GM12878 (cell line): ENCODE measurements at regions not wholly inside any gene's neighbourhood (a gene's known extent, or its start where the extent isn't known, plus 50 kb on each side); places are given as distances from the start of the nearest gene placed in this dataset.

ENCODE experiments used
- ATAC-seq: fragments of 200-7000 bp; cut with Tn5 transposase; 3 replicates; pipeline ENCODE4 v1.9.1; 2020; ENCODE audit warnings: mild to moderate bottlenecking, moderate library complexity
- BruUV-seq: library from RNA; stranded (reverse); fragments of 400-500 nt; replicated peaks from 2 replicates; lab custom pipeline; 2021; lab: Mats Ljungman, UMichigan
- CTCF ChIA-PET: fragments of 300-600 bp; sonication (Branson Sonifier 250); formaldehyde crosslinking; extraction: SDS; loops from one replicate; lab custom pipeline; 2021; ENCODE audit warnings: inconsistent platforms; lab: Yijun Ruan, JAX
- POLR2A ChIA-PET: fragments of 350-600 bp; formaldehyde crosslinking; extraction: SDS; loops from one replicate; lab custom pipeline; 2021; ENCODE audit warnings: inconsistent platforms; lab: Charles Lee
- RAD21 ChIA-PET: fragments of 300-600 bp; sonication (Branson Sonifier 250); formaldehyde crosslinking; loops from one replicate; lab custom pipeline; 2023; ENCODE audit warnings: antibody characterized with exemption; ENCODE audit not compliant: unreplicated experiment; lab: Charles Lee
- SMC1A ChIA-PET: fragments of 300-600 bp; sonication (Branson Sonifier 250); formaldehyde crosslinking; loops from one replicate; lab custom pipeline; 2023; ENCODE audit not compliant: unreplicated experiment, uncharacterized antibody; lab: Charles Lee
- DNase-seq: peaks from one replicate; pipeline ENCODE4 v3.0.0-alpha.2; 2011; ENCODE audit warnings: low read depth, low spot score
- FAIRE-seq: peaks from 3 replicates; lab custom pipeline; 2011; peaks lifted over from hg19 to GRCh38; lab: Jason Lieb, UNC
- H2AFZ ChIP-seq: 2 replicates; pipeline ENCODE4 v1.6.0; 2011; ENCODE audit warnings: low read depth, low read length, control low read depth; ENCODE audit not compliant: control insufficient read depth
- H3K27ac ChIP-seq: 2 replicates; pipeline ENCODE4 v1.5.1; 2011; ENCODE audit warnings: control low read depth; ENCODE audit not compliant: control insufficient read depth, insufficient read depth
- H3K27me3 ChIP-seq, 2 experiments: replicated peaks in 1 of 2; 2 replicates each; pipeline versions ENCODE4 v1.6.0 to v1.6.1; 2011; ENCODE audit warnings: low read length in 1 of 2; ENCODE audit not compliant: control insufficient read depth in 2 of 2, insufficient read depth in 2 of 2
- H3K36me3 ChIP-seq, 2 experiments: 2 replicates each; pipeline ENCODE4 v1.5.1; 2011; ENCODE audit warnings: low read length in 1 of 2; ENCODE audit not compliant: control insufficient read depth in 2 of 2, insufficient read depth in 2 of 2
- H3K4me1 ChIP-seq: 2 replicates; pipeline ENCODE4 v1.6.1; 2011; ENCODE audit warnings: mild to moderate bottlenecking, low read length, moderate library complexity, mixed read lengths; ENCODE audit not compliant: control insufficient read depth, insufficient read depth
- H3K4me2 ChIP-seq: 2 replicates; pipeline ENCODE4 v1.6.0; 2011; ENCODE audit warnings: control low read depth; ENCODE audit not compliant: control insufficient read depth, insufficient read depth
- H3K4me3 ChIP-seq: fragments of 200-600 bp; sonication (generic); 2 replicates; pipeline ENCODE4 v1.5.1; 2016
- H3K79me2 ChIP-seq: 2 replicates; pipeline ENCODE4 v1.6.0; 2011; ENCODE audit warnings: low read length; ENCODE audit not compliant: control insufficient read depth, insufficient read depth
- H3K9ac ChIP-seq: 2 replicates; pipeline ENCODE4 v1.8.0; 2011; ENCODE audit warnings: low read length, control low read depth, mixed read lengths; ENCODE audit not compliant: control insufficient read depth, insufficient read depth
- H3K9me3 ChIP-seq: replicated peaks from 3 replicates; pipeline ENCODE4 v1.5.1; 2011; ENCODE audit warnings: mild to moderate bottlenecking, low read length; ENCODE audit not compliant: control insufficient read depth, insufficient read depth
- H4K20me1 ChIP-seq: 2 replicates; pipeline ENCODE4 v1.6.0; 2011; ENCODE audit not compliant: control insufficient read depth, insufficient read depth
- CBFB ChIP-seq: IDR thresholded peaks from 2 replicates; pipeline ENCODE4 v1.6.1; 2016; ENCODE audit warnings: antibody characterized with exemption, low read depth
- CHD4 ChIP-seq: fragments of 200-600 bp; sonication (generic); IDR thresholded peaks from 2 replicates; pipeline ENCODE4 v1.6.1; 2016; ENCODE audit warnings: mild to moderate bottlenecking
- EP300 ChIP-seq, 2 experiments: fragments of 150-350 bp in 1 of 2; IDR thresholded peaks; 2 replicates each; pipeline ENCODE4 v1.6.1; 2011 to 2012; ENCODE audit warnings: low read depth in 2 of 2, low read length in 2 of 2, borderline replicate concordance in 1 of 2, improper control_type of control experiment in 1 of 2, inconsistent platforms in 1 of 2; ENCODE audit not compliant: control insufficient read depth in 1 of 2
- NBN ChIP-seq: fragments of 450-650 bp; IDR thresholded peaks from 2 replicates; pipeline ENCODE4 v1.6.1; 2016
- RAD21 ChIP-seq: IDR thresholded peaks from 2 replicates; pipeline ENCODE4 v1.6.1; 2011; ENCODE audit warnings: mild to moderate bottlenecking, low read depth, low read length, moderate library complexity; ENCODE audit not compliant: insufficient read depth
- SMC3 ChIP-seq: IDR thresholded peaks from 2 replicates; pipeline ENCODE4 v1.6.1; 2011; ENCODE audit warnings: low read length, improper control_type of control experiment, borderline replicate concordance
- ZBED1 ChIP-seq: IDR thresholded peaks from 2 replicates; pipeline ENCODE4 v1.6.1; 2016; ENCODE audit warnings: borderline replicate concordance
- WGBS: methylation state at CpG from one replicate; pipeline ENCODE4 v1.1.6; 2016; ENCODE audit warnings: low lambda C conversion rate; ENCODE audit not compliant: insufficient replicate concordance, insufficient coverage; ENCODE audit errors: missing lambda C conversion rate; 5-methylcytosine and 5-hydroxymethylcytosine counted together
- in situ Hi-C: fragments of 300-500 bp; cut with MboI; formaldehyde crosslinking; loops from 9 replicates; pipeline ENCODE4 v1.14.3; 2018; ENCODE audit warnings: mixed read lengths
- intact Hi-C: fragments of 100-400 bp; cut with micrococcal nuclease; formaldehyde crosslinking; loops from one replicate; pipeline ENCODE4 v1.14.2; 2022; ENCODE audit not compliant: unreplicated experiment
- TF ChIP-seq, protein P1 (sequence below): fragments of 150-350 bp; IDR thresholded peaks from 2 replicates; pipeline ENCODE4 v1.6.1; 2016; ENCODE audit warnings: low read depth, low read length

DNA sequence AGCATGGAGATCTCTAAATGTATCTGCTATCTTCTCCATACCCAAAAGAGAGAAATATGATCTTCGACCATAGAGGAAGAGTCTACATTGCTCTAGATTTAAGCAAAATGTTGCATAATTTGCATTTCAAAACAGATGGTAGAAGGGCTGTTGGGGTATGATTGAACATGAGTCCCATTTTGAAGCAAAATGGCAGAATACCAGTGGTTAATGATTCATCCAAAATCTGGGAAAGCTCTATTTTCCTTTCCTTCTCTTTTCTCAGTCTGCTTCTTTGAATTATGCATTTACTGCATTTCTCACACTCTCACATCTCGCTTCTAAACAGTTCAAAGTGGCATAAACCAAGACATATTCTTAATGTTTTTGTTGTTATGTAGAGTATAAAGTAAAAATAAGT is 178.5 kb downstream of the MACC1 start:
- ChIA-PET SMC1A (no interaction called here), RAD21 (no interaction called here), POLR2A (no interaction called here), CTCF (no interaction called here)
- Histone ChIP-seq H3K4me2 (no peak overlapping the region), H3K36me3 (no peaks in the 10 kb centered on the region; a peak in 1 of 4 replicates), H2AFZ (no peak overlapping the region), H3K9me3 (no peaks in the 10 kb centered on the region), H3K4me1 (no peaks in the 10 kb centered on the region), H3K79me2 (no peaks in the 10 kb centered on the region), H3K27ac (no peak overlapping the region), H3K4me3 (no peak overlapping the region), H4K20me1 (no peaks in the 10 kb centered on the region), H3K9ac (no peak overlapping the region), H3K27me3 (no peaks in the 10 kb centered on the region)
- BruUV-seq: no TSS peak
- in situ Hi-C loops: no loop called here
- DNase-seq: no peak
- no peak for FAIRE-seq
- intact Hi-C loops: no loop called here
- 31% methylated on average over 2 of the region's 2 CpGs for WGBS
- no peak for ATAC-seq
- no peak for TF ChIP-seq ZBED1
- TF ChIP-seq, protein P1, sequence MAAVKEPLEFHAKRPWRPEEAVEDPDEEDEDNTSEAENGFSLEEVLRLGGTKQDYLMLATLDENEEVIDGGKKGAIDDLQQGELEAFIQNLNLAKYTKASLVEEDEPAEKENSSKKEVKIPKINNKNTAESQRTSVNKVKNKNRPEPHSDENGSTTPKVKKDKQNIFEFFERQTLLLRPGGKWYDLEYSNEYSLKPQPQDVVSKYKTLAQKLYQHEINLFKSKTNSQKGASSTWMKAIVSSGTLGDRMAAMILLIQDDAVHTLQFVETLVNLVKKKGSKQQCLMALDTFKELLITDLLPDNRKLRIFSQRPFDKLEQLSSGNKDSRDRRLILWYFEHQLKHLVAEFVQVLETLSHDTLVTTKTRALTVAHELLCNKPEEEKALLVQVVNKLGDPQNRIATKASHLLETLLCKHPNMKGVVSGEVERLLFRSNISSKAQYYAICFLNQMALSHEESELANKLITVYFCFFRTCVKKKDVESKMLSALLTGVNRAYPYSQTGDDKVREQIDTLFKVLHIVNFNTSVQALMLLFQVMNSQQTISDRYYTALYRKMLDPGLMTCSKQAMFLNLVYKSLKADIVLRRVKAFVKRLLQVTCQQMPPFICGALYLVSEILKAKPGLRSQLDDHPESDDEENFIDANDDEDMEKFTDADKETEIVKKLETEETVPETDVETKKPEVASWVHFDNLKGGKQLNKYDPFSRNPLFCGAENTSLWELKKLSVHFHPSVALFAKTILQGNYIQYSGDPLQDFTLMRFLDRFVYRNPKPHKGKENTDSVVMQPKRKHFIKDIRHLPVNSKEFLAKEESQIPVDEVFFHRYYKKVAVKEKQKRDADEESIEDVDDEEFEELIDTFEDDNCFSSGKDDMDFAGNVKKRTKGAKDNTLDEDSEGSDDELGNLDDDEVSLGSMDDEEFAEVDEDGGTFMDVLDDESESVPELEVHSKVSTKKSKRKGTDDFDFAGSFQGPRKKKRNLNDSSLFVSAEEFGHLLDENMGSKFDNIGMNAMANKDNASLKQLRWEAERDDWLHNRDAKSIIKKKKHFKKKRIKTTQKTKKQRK: no peak

DNA sequence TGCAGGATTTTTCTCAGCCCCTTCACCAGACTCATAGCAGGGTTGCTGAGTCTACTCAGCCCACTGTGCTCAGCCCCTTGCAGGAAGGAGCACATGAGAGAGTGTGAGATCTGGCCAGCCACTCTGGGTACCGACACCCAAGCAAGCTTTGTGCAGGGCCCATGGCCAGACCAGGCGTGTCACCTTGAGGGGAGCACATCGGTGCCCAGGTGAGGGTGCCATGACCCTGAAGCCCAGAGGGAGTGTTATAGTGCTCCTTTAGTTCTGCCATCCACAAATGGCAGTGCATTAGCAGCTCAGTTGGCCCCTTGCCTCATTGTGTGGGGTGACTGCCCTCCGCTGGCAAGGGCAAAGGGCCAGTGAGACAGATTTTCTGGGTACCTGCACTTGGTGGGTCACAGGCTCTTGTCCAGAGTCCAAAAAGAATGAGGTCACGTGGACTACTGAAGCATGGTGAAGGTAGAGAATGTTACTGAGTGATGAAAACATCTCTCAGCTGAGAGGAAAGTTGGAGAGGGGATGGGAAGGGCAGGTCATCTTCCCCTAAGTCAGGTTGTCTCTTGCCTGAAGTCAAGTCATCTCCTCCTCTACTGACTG is 181.8 kb downstream of the MACC1 start:
- Histone ChIP-seq H3K9ac (no peak overlapping the region), H3K36me3 (no peaks in the 10 kb centered on the region; a peak in 1 of 4 replicates), H3K27me3 (no peaks in the 10 kb centered on the region), H2AFZ (no peak overlapping the region), H3K27ac (no peak overlapping the region), H3K4me2 (no peak overlapping the region), H3K4me3 (no peak overlapping the region), H3K79me2 (no peaks in the 10 kb centered on the region), H3K4me1 (peaks cover 18% of the 10 kb centered on the region), H4K20me1 (no peaks in the 10 kb centered on the region), H3K9me3 (no peaks in the 10 kb centered on the region)
- SMC1A ChIA-PET: interaction anchor here (0.6 to 0.8 kb wide), 2 partner anchors 38 to 53 kb away, joined by 3 read pairs; no protein-coding TSS in a partner anchor
- FAIRE-seq (no peak), DNase-seq (no peak), ATAC-seq (no peak)
- BruUV-seq: no TSS peak
- in situ Hi-C loops (no loop called here), intact Hi-C loops (no loop called here)
- RAD21 ChIA-PET: no interaction called here
- TF ChIP-seq NBN: no peak
- TF ChIP-seq CHD4: no peak
- TF ChIP-seq CBFB: no peak
- no peak for TF ChIP-seq SMC3
- 0 out of 2 replicates have a peak, but pooled peaks have one; percentile 24 for TF ChIP-seq RAD21
- no peak for TF ChIP-seq EP300 (IDR thresholded peaks at IDR 0.05; ENCODE audit: borderline replicate concordance in 1 of 2, control insufficient read depth in 1 of 2, low read depth in 2 of 2, low read length in 2 of 2)
- 49% methylated on average over 5 of the region's 5 CpGs for WGBS
- POLR2A ChIA-PET: no interaction called here
- CTCF ChIA-PET: interaction anchor here (0.8 kb wide), 1 partner anchor 37 kb away, joined by 3 read pairs; no protein-coding TSS in a partner anchor
